ENCODE measurements at regions not wholly inside any gene's neighbourhood (a gene's known extent, or its start where the extent isn't known, plus 50 kb on each side); places are given as distances from the start of the nearest gene placed in this dataset.
A peak's percentile ranks its signal among the peaks of the same experiment; 100 is the strongest.

- DNase-seq: no peak
- intact Hi-C loops (cut with DNase I): no loop called here
Measured at GRCh38 chr11:15563054-15563453, 448.3 kb downstream of the INSC start.

- DNase-seq: peak in 4 of 42 donors; percentile 4 to 13 (median 8)
- intact Hi-C loops (cut with DNase I): no loop called here
Measured at GRCh38 chr11:15565880-15566279, 451.2 kb downstream of the INSC start.

- DNase-seq: no peak
- intact Hi-C loops (cut with DNase I): no loop called here
Measured at GRCh38 chr11:15568440-15568839, 453.7 kb downstream of the INSC start.

GRCh38 chr11:15569305-15570025 is 454.7 kb downstream of the INSC start:
- intact Hi-C loops (cut with DNase I): no loop called here
- DNase-seq: no peak

DNA sequence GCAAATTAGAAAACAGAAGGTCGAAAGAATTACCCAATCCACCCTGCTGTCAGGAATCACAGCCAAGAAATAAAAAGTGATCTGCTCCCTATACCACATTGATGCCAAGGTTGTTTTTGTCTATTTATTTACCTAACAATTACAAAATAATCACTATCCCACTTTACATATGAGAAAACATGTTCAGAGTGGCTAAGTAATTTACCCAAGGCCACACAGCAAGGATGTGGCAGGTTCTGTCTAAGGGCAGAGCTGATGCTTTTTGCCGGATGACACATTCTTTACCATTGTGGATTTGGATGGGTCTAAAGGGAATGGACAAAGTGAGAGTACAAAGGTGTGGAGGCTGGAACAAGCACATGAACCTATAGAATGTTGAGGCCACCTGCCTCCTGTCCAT is 460.7 kb downstream of the INSC start:
- no peak for DNase-seq
- intact Hi-C loops (cut with DNase I): no loop called here

GRCh38 chr11:15576769-15577168 is 462.0 kb downstream of the INSC start:
- intact Hi-C loops (cut with DNase I): no loop called here
- DNase-seq: no peak

DNA sequence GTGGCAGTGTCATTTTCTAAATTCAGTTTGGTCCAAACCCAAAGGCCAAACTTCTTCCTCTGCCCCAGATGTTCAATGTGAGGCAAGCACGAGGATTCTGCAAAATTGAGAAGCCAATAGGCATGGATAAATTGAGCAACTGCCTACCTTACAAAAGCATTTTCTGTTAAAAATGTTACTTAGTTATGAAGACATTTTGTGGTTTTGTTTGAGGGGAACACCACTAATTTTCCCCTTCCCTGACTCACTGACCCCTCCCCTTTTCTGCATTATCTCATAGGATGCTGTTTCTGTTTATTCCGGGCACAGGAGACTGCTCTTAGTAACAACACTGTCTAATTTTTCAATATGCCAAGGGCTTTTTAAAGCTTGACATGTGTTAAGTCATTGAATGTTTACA is 462.8 kb downstream of the INSC start:
- intact Hi-C loops (cut with DNase I): no loop called here
- no peak for DNase-seq

DNA sequence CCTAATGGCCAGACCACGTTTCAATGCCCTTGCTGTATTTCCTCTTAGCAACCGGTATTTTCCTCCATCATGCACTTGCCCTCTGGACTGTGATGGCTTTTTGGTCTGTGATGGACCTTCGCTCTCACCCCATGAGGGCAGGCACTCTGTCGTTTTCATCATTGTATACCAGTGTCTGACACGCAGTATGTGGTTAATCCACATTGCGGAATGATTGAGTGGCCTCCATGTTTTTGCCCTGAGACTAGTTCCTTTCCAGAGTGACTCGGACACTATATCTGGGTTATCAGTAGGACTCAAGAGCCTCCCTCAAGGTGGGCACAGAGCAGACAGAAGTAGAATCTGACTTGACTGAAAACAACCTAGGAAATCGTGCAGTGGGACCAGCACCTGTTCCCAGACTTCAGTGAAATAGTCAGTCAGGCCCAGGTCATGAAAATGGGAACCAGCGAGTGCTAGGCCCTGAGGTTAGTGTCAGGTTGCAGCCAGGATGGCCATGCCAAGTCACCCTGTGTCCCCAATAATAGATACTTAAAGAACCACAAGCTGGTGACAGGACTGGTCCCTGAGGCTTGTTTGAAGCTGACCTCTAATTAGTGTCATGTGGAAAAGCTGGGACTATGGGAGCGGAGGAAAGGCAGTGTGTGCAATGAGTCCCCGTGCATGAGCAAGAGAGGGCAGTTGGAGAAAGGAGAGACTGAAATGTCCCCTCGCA is 464.7 kb downstream of the INSC start:
- DNase-seq: no peak
- intact Hi-C loops (cut with DNase I): no loop called here

DNA sequence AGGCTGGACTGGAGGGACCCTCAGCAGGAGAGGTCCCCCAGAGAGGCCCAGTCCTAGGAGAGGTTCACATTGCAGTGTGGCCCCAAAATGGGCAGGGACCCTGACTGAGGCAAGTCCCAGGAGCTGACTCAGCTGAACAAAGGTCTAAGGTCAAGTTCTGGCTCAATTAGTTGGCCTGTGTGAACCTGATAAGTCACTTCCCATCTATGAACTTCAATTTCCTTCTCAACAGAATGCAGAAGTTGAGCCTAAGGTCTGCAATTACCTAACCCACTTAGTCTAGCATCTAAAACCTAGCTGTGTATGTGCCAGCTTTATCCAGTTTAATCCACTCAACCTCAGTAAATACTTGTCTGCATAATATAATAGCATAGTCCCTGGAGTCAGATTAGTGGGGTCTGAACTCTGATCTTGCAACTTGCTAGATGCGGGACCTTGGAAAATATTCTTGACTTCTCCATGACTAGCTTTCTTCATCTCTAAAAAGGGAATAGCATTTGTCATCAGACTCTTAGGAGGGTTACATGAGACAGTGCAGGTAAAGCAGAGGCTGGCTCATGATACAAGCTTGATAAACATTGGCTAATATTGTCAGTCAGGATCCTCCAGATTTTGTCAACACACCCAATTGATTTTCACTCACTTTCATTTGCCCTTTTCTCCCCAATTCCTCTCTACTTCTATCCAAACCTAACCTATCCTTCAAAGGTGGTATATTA is 465.5 kb downstream of the INSC start:
- no peak for DNase-seq
- intact Hi-C loops (cut with DNase I): no loop called here

GRCh38 chr11:15580775-15581095 is 466.0 kb downstream of the INSC start:
- intact Hi-C loops (cut with DNase I): no loop called here
- DNase-seq: no peak

GRCh38 chr11:15584158-15584557 is 469.4 kb downstream of the INSC start:
- no peak for DNase-seq
- intact Hi-C loops (cut with DNase I): no loop called here

- intact Hi-C loops (cut with DNase I): no loop called here
- DNase-seq: no peak
Measured at GRCh38 chr11:15585602-15586331, 471.0 kb downstream of the INSC start.

DNA sequence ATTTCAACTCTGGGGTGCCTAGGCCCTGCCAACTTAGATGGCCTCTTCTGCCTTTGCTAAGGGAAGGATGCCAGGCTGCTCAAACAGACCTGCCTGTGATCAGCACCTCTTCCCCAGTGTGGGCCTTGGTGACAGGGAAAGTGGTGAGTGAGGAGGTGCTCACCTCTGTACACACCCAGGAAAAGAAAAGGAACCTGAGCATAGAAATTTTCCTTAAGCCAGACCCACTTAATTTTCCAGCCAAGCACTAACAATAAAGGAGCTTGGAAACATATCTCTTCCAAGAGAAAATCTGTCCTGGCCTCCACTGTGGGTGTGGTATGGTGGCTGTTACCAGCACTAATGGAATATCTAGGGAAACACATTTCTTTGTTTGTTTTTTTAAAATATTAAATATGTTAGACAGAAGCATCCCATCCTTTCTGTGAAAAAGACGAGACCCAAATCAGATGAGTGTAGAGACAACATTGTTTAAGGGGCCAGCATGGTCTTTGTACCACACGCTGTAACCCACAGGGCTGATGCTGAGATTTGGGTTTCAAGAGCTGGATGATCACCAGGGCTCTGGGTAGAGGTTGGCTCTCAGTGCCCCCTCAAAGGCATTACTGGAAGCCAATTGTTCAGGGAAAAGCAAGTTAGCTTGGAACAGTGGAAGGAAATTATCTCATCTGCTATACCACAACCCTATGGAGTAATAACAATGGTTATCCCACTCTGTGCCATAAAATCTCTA is 472.2 kb downstream of the INSC start:
- no peak for DNase-seq
- intact Hi-C loops (cut with DNase I): no loop called here

GRCh38 chr11:15589070-15589626 is 474.4 kb downstream of the INSC start:
- DNase-seq: no peak
- intact Hi-C loops (cut with DNase I): no loop called here

GRCh38 chr11:15590132-15590531 is 475.4 kb downstream of the INSC start:
- intact Hi-C loops (cut with DNase I): no loop called here
- no peak for DNase-seq

GRCh38 chr11:15591112-15591537 is 476.4 kb downstream of the INSC start:
- DNase-seq: no peak
- intact Hi-C loops (cut with DNase I): no loop called here

DNA sequence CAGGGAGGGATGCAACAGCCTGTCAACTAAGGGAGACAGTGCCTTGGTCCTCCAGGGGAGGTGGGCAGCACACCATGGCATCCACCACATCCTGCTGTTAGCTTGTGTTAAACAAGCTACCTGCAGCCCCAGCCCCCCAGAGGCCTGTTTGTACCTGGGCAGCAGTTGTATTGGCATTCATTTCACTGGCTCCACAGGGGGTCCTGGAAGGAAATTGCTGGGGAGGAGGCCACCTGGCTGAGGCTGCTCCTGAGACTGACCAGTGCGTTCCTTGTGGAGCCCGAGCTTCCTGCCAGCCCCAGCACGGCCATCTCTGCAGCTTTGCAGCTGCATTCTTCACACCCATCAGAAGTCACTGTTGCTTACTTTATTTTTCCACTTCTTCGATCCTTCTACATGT is 479.9 kb downstream of the INSC start:
- intact Hi-C loops (cut with DNase I): no loop called here
- no peak for DNase-seq

GRCh38 chr11:15599376-15599775 is 484.7 kb downstream of the INSC start:
- no peak for DNase-seq
- intact Hi-C loops (cut with DNase I): no loop called here

DNA sequence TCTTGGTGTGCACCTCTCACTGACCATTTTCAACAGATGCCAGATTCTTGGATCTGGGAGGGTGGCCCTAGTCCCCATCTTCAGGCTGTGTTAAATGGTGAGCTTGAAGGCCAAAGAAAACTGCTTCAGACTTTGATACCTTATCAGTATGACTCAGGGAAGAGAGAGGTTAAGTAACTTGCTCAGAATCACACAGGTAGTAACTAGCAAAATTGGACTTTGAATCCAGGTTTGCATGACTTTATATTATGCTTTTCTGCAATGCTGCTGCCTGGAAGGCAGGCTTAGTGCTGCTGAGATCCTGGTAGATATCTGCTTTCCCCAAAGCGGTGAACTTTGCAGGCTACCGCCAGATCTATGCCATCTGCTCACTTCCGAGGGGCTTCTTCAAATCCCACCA is 487.3 kb downstream of the INSC start:
- intact Hi-C loops (cut with DNase I): no loop called here

More for the DNA sequence above, 487.3 kb downstream of the INSC start:
- DNase-seq: no peak

Data from head of caudate nucleus (tissue), 42 donors.